Suprapubic skin (tissue), 4 donors: ENCODE measurements at regions not wholly inside any gene's neighbourhood (a gene's known extent, or its start where the extent isn't known, plus 50 kb on each side); places are given as distances from the start of the nearest gene placed in this dataset.

ENCODE experiments used
- POLR2A ChIP-seq, 2 donors: fragments of 450-650 bp; IDR thresholded peaks; one replicate each; pipeline ENCODE4 v1.6.1; 2017; ENCODE audit warnings: antibody characterized with exemption in 2 of 2, mild to moderate bottlenecking in 2 of 2, moderate library complexity in 2 of 2
- POLR2AphosphoS5 ChIP-seq, 3 donors: sonication (generic); formaldehyde crosslinking; IDR thresholded peaks; one replicate each; pipeline ENCODE4 v1.6.1; 2017; ENCODE audit warnings: antibody characterized with exemption in 3 of 3
- TF ChIP-seq, protein P1 (sequence below), 2 donors: fragments of 200-600 bp in 1 of 2; fragments of 450-650 bp in 1 of 2; sonication (generic) in 1 of 2; IDR thresholded peaks; one replicate each; pipeline ENCODE4 v1.5.1; 2016 to 2019; ENCODE audit warnings: antibody characterized with exemption in 2 of 2, mild to moderate bottlenecking in 1 of 2, moderate library complexity in 1 of 2

- TF ChIP-seq POLR2A (IDR thresholded peaks at IDR 0.05) (no peak), POLR2AphosphoS5 (IDR thresholded peaks at IDR 0.05) (no peak)
- TF ChIP-seq, protein P1, sequence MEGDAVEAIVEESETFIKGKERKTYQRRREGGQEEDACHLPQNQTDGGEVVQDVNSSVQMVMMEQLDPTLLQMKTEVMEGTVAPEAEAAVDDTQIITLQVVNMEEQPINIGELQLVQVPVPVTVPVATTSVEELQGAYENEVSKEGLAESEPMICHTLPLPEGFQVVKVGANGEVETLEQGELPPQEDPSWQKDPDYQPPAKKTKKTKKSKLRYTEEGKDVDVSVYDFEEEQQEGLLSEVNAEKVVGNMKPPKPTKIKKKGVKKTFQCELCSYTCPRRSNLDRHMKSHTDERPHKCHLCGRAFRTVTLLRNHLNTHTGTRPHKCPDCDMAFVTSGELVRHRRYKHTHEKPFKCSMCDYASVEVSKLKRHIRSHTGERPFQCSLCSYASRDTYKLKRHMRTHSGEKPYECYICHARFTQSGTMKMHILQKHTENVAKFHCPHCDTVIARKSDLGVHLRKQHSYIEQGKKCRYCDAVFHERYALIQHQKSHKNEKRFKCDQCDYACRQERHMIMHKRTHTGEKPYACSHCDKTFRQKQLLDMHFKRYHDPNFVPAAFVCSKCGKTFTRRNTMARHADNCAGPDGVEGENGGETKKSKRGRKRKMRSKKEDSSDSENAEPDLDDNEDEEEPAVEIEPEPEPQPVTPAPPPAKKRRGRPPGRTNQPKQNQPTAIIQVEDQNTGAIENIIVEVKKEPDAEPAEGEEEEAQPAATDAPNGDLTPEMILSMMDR (IDR thresholded peaks at IDR 0.05): no peak
Measured at GRCh38 chr5:62214701-62215100, 91.3 kb upstream of the KIF2A start.
